T-helper 1 cell treated with Interleukin-12 subunit alpha and Interleukin-12 subunit beta and Interleukin-4 antibody, amounts not matched to agents 30 μg/mL and 1 μg/mL, for 36 hours (primary cell): ENCODE measurements at regions not wholly inside any gene's neighbourhood (a gene's known extent, or its start where the extent isn't known, plus 50 kb on each side); places are given as distances from the start of the nearest gene placed in this dataset.

Source experiments
- H3K27ac Mint-ChIP-seq: one replicate; pipeline ENCODE4 v1.8.0; 2021; ENCODE audit warnings: mild to moderate bottlenecking, mixed read lengths
- H3K27me3 Mint-ChIP-seq: one replicate; pipeline ENCODE4 v1.8.0; 2021; ENCODE audit warnings: low read depth, mixed read lengths
- H3K36me3 Mint-ChIP-seq: one replicate; pipeline ENCODE4 v1.8.0; 2021; ENCODE audit warnings: low read depth, mixed read lengths
- H3K4me1 Mint-ChIP-seq: one replicate; pipeline ENCODE4 v1.8.0; 2021; ENCODE audit warnings: low read depth, mixed read lengths
- H3K4me3 Mint-ChIP-seq: one replicate; pipeline ENCODE4 v1.8.0; 2021; ENCODE audit warnings: mild to moderate bottlenecking, moderate library complexity, mixed read lengths
- H3K9me3 Mint-ChIP-seq: one replicate; pipeline ENCODE4 v1.8.0; 2021; ENCODE audit warnings: mixed read lengths

GRCh38 chr5:167752936-167753335, 538.5 kb upstream of the WWC1 start:
- H3K36me3 Mint-ChIP-seq = no peaks in the 10 kb centered on the region
- H3K4me1 Mint-ChIP-seq = no peaks in the 10 kb centered on the region
- no peaks in the 10 kb centered on the region for H3K27me3 Mint-ChIP-seq
- H3K4me3 Mint-ChIP-seq = no peak overlapping the region
- no peaks in the 10 kb centered on the region for H3K9me3 Mint-ChIP-seq
- no peak overlapping the region for H3K27ac Mint-ChIP-seq

- Mint-ChIP-seq H3K4me3 (no peak overlapping the region), H3K9me3 (no peaks in the 10 kb centered on the region), H3K4me1 (no peaks in the 10 kb centered on the region), H3K36me3 (no peaks in the 10 kb centered on the region), H3K27me3 (no peaks in the 10 kb centered on the region), H3K27ac (no peak overlapping the region)
Measured at GRCh38 chr5:167753725-167754490, 537.5 kb upstream of the WWC1 start.

- no peak overlapping the region for H3K27ac Mint-ChIP-seq
- no peaks in the 10 kb centered on the region for H3K4me1 Mint-ChIP-seq
- H3K36me3 Mint-ChIP-seq = no peaks in the 10 kb centered on the region
- H3K27me3 Mint-ChIP-seq = no peaks in the 10 kb centered on the region
- no peak overlapping the region for H3K4me3 Mint-ChIP-seq
- no peaks in the 10 kb centered on the region for H3K9me3 Mint-ChIP-seq
Measured at GRCh38 chr5:167754501-167755021, 536.9 kb upstream of the WWC1 start.

- Mint-ChIP-seq H3K36me3 (no peaks in the 10 kb centered on the region), H3K27ac (no peak overlapping the region), H3K9me3 (no peaks in the 10 kb centered on the region), H3K27me3 (no peaks in the 10 kb centered on the region), H3K4me1 (no peaks in the 10 kb centered on the region), H3K4me3 (no peak overlapping the region)
Measured at GRCh38 chr5:167755420-167755819, 536.0 kb upstream of the WWC1 start.

GRCh38 chr5:167759057-167759821, 532.2 kb upstream of the WWC1 start:
- Mint-ChIP-seq H3K27me3 (no peaks in the 10 kb centered on the region), H3K4me3 (no peak overlapping the region), H3K27ac (no peak overlapping the region), H3K36me3 (no peaks in the 10 kb centered on the region), H3K4me1 (no peaks in the 10 kb centered on the region), H3K9me3 (no peaks in the 10 kb centered on the region)

GRCh38 chr5:167763772-167764171, 527.7 kb upstream of the WWC1 start:
- no peaks in the 10 kb centered on the region for H3K27me3 Mint-ChIP-seq
- no peaks in the 10 kb centered on the region for H3K36me3 Mint-ChIP-seq
- H3K9me3 Mint-ChIP-seq = no peaks in the 10 kb centered on the region
- no peaks in the 10 kb centered on the region for H3K4me1 Mint-ChIP-seq
- no peak overlapping the region for H3K4me3 Mint-ChIP-seq
- H3K27ac Mint-ChIP-seq = no peak overlapping the region

GRCh38 chr5:167764641-167765289, 526.7 kb upstream of the WWC1 start:
- H3K4me3 Mint-ChIP-seq = no peak overlapping the region
- H3K27me3 Mint-ChIP-seq = no peaks in the 10 kb centered on the region
- no peaks in the 10 kb centered on the region for H3K36me3 Mint-ChIP-seq
- H3K4me1 Mint-ChIP-seq = no peaks in the 10 kb centered on the region
- peaks cover under 1% of the 10 kb centered on the region for H3K9me3 Mint-ChIP-seq
- no peak overlapping the region for H3K27ac Mint-ChIP-seq

- no peak overlapping the region for H3K27ac Mint-ChIP-seq
- H3K4me3 Mint-ChIP-seq = no peak overlapping the region
- peaks cover 4% of the 10 kb centered on the region for H3K9me3 Mint-ChIP-seq
- H3K27me3 Mint-ChIP-seq = no peaks in the 10 kb centered on the region
- no peaks in the 10 kb centered on the region for H3K36me3 Mint-ChIP-seq
- no peaks in the 10 kb centered on the region for H3K4me1 Mint-ChIP-seq
Measured at GRCh38 chr5:167765352-167765751, 526.1 kb upstream of the WWC1 start.

- H3K4me1 Mint-ChIP-seq = no peaks in the 10 kb centered on the region
- no peaks in the 10 kb centered on the region for H3K36me3 Mint-ChIP-seq
- no peak overlapping the region for H3K27ac Mint-ChIP-seq
- no peaks in the 10 kb centered on the region for H3K27me3 Mint-ChIP-seq
- no peak overlapping the region for H3K4me3 Mint-ChIP-seq
- H3K9me3 Mint-ChIP-seq = peaks cover 4% of the 10 kb centered on the region
Measured at GRCh38 chr5:167766957-167767356, 524.5 kb upstream of the WWC1 start.

- H3K36me3 Mint-ChIP-seq = no peaks in the 10 kb centered on the region
Measured at GRCh38 chr5:167767795-167768194, 523.6 kb upstream of the WWC1 start.

GRCh38 chr5:167769846-167770413, 521.5 kb upstream of the WWC1 start:
- H3K4me3 Mint-ChIP-seq = no peak overlapping the region
- peaks cover 4% of the 10 kb centered on the region for H3K9me3 Mint-ChIP-seq
- H3K27ac Mint-ChIP-seq = no peak overlapping the region
- H3K36me3 Mint-ChIP-seq = no peaks in the 10 kb centered on the region
- no peaks in the 10 kb centered on the region for H3K4me1 Mint-ChIP-seq
- no peaks in the 10 kb centered on the region for H3K27me3 Mint-ChIP-seq

More at GRCh38 chr5:167767795-167768194, 523.6 kb upstream of the WWC1 start:
- Mint-ChIP-seq H3K4me3 (no peak overlapping the region), H3K27me3 (no peaks in the 10 kb centered on the region), H3K4me1 (no peaks in the 10 kb centered on the region), H3K9me3 (peaks cover 4% of the 10 kb centered on the region), H3K27ac (no peak overlapping the region)

GRCh38 chr5:167770461-167770860, 521.0 kb upstream of the WWC1 start:
- H3K4me1 Mint-ChIP-seq = no peaks in the 10 kb centered on the region
- H3K36me3 Mint-ChIP-seq = no peaks in the 10 kb centered on the region
- H3K4me3 Mint-ChIP-seq = no peak overlapping the region
- H3K9me3 Mint-ChIP-seq = peaks cover 4% of the 10 kb centered on the region
- H3K27ac Mint-ChIP-seq = no peak overlapping the region
- no peaks in the 10 kb centered on the region for H3K27me3 Mint-ChIP-seq

- H3K27ac Mint-ChIP-seq = no peak overlapping the region
- H3K4me3 Mint-ChIP-seq = no peak overlapping the region
- no peaks in the 10 kb centered on the region for H3K27me3 Mint-ChIP-seq
- no peaks in the 10 kb centered on the region for H3K4me1 Mint-ChIP-seq
- H3K9me3 Mint-ChIP-seq = peaks cover 4% of the 10 kb centered on the region
- H3K36me3 Mint-ChIP-seq = no peaks in the 10 kb centered on the region
Measured at GRCh38 chr5:167771571-167771970, 519.9 kb upstream of the WWC1 start.

- Mint-ChIP-seq H3K27ac (no peak overlapping the region), H3K4me3 (no peak overlapping the region), H3K9me3 (peaks cover 4% of the 10 kb centered on the region), H3K27me3 (no peaks in the 10 kb centered on the region), H3K36me3 (no peaks in the 10 kb centered on the region), H3K4me1 (no peaks in the 10 kb centered on the region)
Measured at GRCh38 chr5:167773668-167774301, 517.7 kb upstream of the WWC1 start.
